Sigmoid colon (tissue), 4 donors: ENCODE measurements at regions not wholly inside any gene's neighbourhood (a gene's known extent, or its start where the extent isn't known, plus 50 kb on each side); places are given as distances from the start of the nearest gene placed in this dataset.

ENCODE experiments used
- CTCF ChIP-seq, 4 experiments: fragments of 450-650 bp in 3 of 4; fragments of 200-600 bp in 1 of 4; IDR thresholded peaks; one replicate each; pipeline ENCODE4 v1.5.1; 2016 to 2019; ENCODE audit warnings: antibody characterized with exemption in 4 of 4, mild to moderate bottlenecking in 3 of 4, moderate library complexity in 2 of 4
- EP300 ChIP-seq, 4 donors: sonication (generic); formaldehyde crosslinking; IDR thresholded peaks; one replicate each; pipeline ENCODE4 v1.6.1; 2017; ENCODE audit warnings: antibody characterized with exemption in 4 of 4
- POLR2A ChIP-seq, 2 donors: fragments of 450-650 bp; IDR thresholded peaks; one replicate each; pipeline ENCODE4 v1.6.1; 2016; ENCODE audit warnings: antibody characterized with exemption in 2 of 2, mild to moderate bottlenecking in 2 of 2, moderate library complexity in 2 of 2
- POLR2AphosphoS5 ChIP-seq, 4 donors: sonication (generic); formaldehyde crosslinking; IDR thresholded peaks; one replicate each; pipeline ENCODE4 v1.6.1; 2017; ENCODE audit warnings: antibody characterized with exemption in 4 of 4

- no peak for TF ChIP-seq POLR2AphosphoS5 (IDR thresholded peaks at IDR 0.05)
- no peak for TF ChIP-seq CTCF (IDR thresholded peaks at IDR 0.05)
- TF ChIP-seq POLR2A (IDR thresholded peaks at IDR 0.05): no peak
- TF ChIP-seq EP300 (IDR thresholded peaks at IDR 0.05): no peak
These were observed 643.4 kb downstream of the QKI start for GRCh38 chr6:164057876-164058275.
